GM23338 (cell line): ENCODE measurements at regions not wholly inside any gene's neighbourhood (a gene's known extent, or its start where the extent isn't known, plus 50 kb on each side); places are given as distances from the start of the nearest gene placed in this dataset.

Source experiments
- ATAC-seq: fragments of 200-7000 bp; cut with Tn5 transposase; 3 replicates; pipeline ENCODE4 v1.9.1; 2020
- DNase-seq: peaks from one replicate; pipeline ENCODE4 v3.0.0-alpha.2; 2015; ENCODE audit warnings: low spot score
- H2AFZ ChIP-seq: fragments of 200-600 bp; sonication (generic); 2 replicates; pipeline ENCODE4 v1.8.0; 2016; ENCODE audit warnings: antibody characterized with exemption, mild to moderate bottlenecking, moderate library complexity
- H3F3A ChIP-seq: fragments of 200-600 bp; sonication (generic); replicated peaks from 2 replicates; pipeline ENCODE4 v1.8.0; 2017; ENCODE audit warnings: antibody characterized with exemption, mixed run types, low read depth
- H3K27ac ChIP-seq: fragments of 200-600 bp; sonication (generic); 2 replicates; pipeline ENCODE4 v1.6.1; 2016; ENCODE audit warnings: low read depth
- H3K27me3 ChIP-seq: fragments of 200-600 bp; sonication (generic); 2 replicates; pipeline ENCODE4 v1.8.0; 2016; ENCODE audit warnings: mild to moderate bottlenecking, mixed run types, moderate library complexity; ENCODE audit not compliant: insufficient read depth
- H3K36me3 ChIP-seq: fragments of 200-600 bp; sonication (generic); 2 replicates; pipeline ENCODE4 v1.8.0; 2016; ENCODE audit warnings: mild to moderate bottlenecking; ENCODE audit not compliant: insufficient read depth
- H3K4me1 ChIP-seq: fragments of 200-600 bp; sonication (generic); 2 replicates; pipeline ENCODE4 v1.8.0; 2016; ENCODE audit warnings: mild to moderate bottlenecking, moderate library complexity; ENCODE audit not compliant: insufficient read depth
- H3K4me2 ChIP-seq: fragments of 200-600 bp; sonication (generic); 2 replicates; pipeline ENCODE4 v1.7.1; 2017; ENCODE audit warnings: mixed run types
- H3K4me3 ChIP-seq: fragments of 200-600 bp; sonication (generic); 2 replicates; pipeline ENCODE4 v1.6.1; 2016; ENCODE audit warnings: mixed run types
- H3K79me2 ChIP-seq: fragments of 200-600 bp; sonication (generic); replicated peaks from 2 replicates; pipeline ENCODE4 v1.8.0; 2017; ENCODE audit warnings: mild to moderate bottlenecking; ENCODE audit not compliant: insufficient read depth
- H3K9me2 ChIP-seq: fragments of 200-600 bp; sonication (generic); 2 replicates; pipeline ENCODE4 v1.8.0; 2017; ENCODE audit not compliant: insufficient read depth
- H4K20me1 ChIP-seq: fragments of 200-600 bp; sonication (generic); replicated peaks from 2 replicates; pipeline ENCODE4 v1.8.0; 2017; ENCODE audit warnings: mild to moderate bottlenecking; ENCODE audit not compliant: insufficient read depth
- H3K27ac Mint-ChIP-seq: 2 replicates; pipeline ENCODE4 v1.8.0; 2020; ENCODE audit warnings: inconsistent platforms, mild to moderate bottlenecking, moderate library complexity, mixed read lengths
- H3K27me3 Mint-ChIP-seq: 3 replicates; pipeline ENCODE4 v1.8.0; 2022; ENCODE audit warnings: low read depth, mild to moderate bottlenecking, moderate library complexity, mixed read lengths, inconsistent platforms; ENCODE audit not compliant: insufficient read depth, poor library complexity
- H3K36me3 Mint-ChIP-seq: 3 replicates; pipeline ENCODE4 v1.8.0; 2021; ENCODE audit warnings: low read depth, mild to moderate bottlenecking, inconsistent platforms, moderate library complexity, mixed read lengths
- H3K4me1 Mint-ChIP-seq: 3 replicates; pipeline ENCODE4 v1.8.0; 2020; ENCODE audit warnings: mild to moderate bottlenecking, inconsistent platforms, mixed read lengths
- H3K4me3 Mint-ChIP-seq: 3 replicates; pipeline ENCODE4 v1.8.0; 2021; ENCODE audit warnings: moderate library complexity, mild to moderate bottlenecking, inconsistent platforms, mixed read lengths
- H3K9me3 Mint-ChIP-seq: 3 replicates; pipeline ENCODE4 v1.8.0; 2020; ENCODE audit warnings: moderate library complexity, mild to moderate bottlenecking, inconsistent platforms, mixed read lengths
- CREB1 ChIP-seq: fragments of 250-450 bp; sonication (Bioruptor Pico); IDR thresholded peaks from 2 replicates; pipeline ENCODE4 v1.5.0; 2020; ENCODE audit warnings: low read depth, mild to moderate bottlenecking, moderate library complexity
- CTCF ChIP-seq, 2 experiments: fragments of 200-600 bp in 1 of 2; sonication (generic) in 1 of 2; conservative IDR thresholded peaks; 2 replicates each; pipeline versions ENCODE4 v1.5.1 to v1.6.1; 2016 to 2017; ENCODE audit warnings: antibody characterized with exemption in 2 of 2, low read depth in 2 of 2, mild to moderate bottlenecking in 2 of 2, moderate library complexity in 1 of 2
- ETS1 ChIP-seq: IDR thresholded peaks from 2 replicates; pipeline ENCODE4 v1.6.1; 2016; ENCODE audit warnings: antibody characterized with exemption
- EZH2 ChIP-seq: fragments of 200-600 bp; sonication (generic); IDR thresholded peaks from one replicate; pipeline ENCODE4 v1.8.0; 2017; ENCODE audit warnings: antibody characterized with exemption, mild to moderate bottlenecking, low read depth; ENCODE audit not compliant: unreplicated experiment
- JUNB ChIP-seq: IDR thresholded peaks from one replicate; pipeline ENCODE4 v1.6.1; 2016; ENCODE audit warnings: antibody characterized with exemption; ENCODE audit not compliant: unreplicated experiment
- POLR2AphosphoS5 ChIP-seq: IDR thresholded peaks from 2 replicates; pipeline ENCODE4 v1.6.1; 2016; ENCODE audit warnings: antibody characterized with exemption, low read depth
- STAT1 ChIP-seq: IDR thresholded peaks from one replicate; pipeline ENCODE4 v1.6.1; 2016; ENCODE audit warnings: antibody characterized with exemption; ENCODE audit not compliant: unreplicated experiment
- ZNF331 ChIP-seq: fragments of 250-450 bp; sonication (Bioruptor Pico); IDR thresholded peaks from 2 replicates; pipeline ENCODE4 v1.5.0; 2020; ENCODE audit warnings: low read depth, mild to moderate bottlenecking, moderate library complexity
- TF ChIP-seq, protein P1 (sequence below): IDR thresholded peaks from one replicate; pipeline ENCODE4 v1.6.1; 2018; ENCODE audit warnings: antibody characterized with exemption; ENCODE audit not compliant: unreplicated experiment

GRCh38 chr9:27787891-27788290 is 214.6 kb upstream of the C9orf72 start:
- no peaks in the 10 kb centered on the region for H3F3A ChIP-seq
- TF ChIP-seq CREB1 (CRISPR knock-in tag) (no peak), CTCF (conservative IDR thresholded peaks at IDR 0.05; ENCODE audit: low read depth in 2 of 2) (peak; percentile 69 to 83)
- Mint-ChIP-seq H3K36me3 (peaks cover 21% of the 10 kb centered on the region), H3K27ac (no peak overlapping the region), H3K27me3 (peaks cover 2% of the 10 kb centered on the region), H3K4me3 (no peak overlapping the region), H3K4me1 (no peaks in the 10 kb centered on the region), H3K9me3 (peaks cover 27% of the 10 kb centered on the region)
- ATAC-seq (no peak), DNase-seq (peak; percentile 64)
- no peak overlapping the region for H3K27ac ChIP-seq
- H4K20me1 ChIP-seq: no peaks in the 10 kb centered on the region
- H3K4me1 ChIP-seq: no peaks in the 10 kb centered on the region
- H3K4me2 ChIP-seq: no peak overlapping the region
- no peaks in the 10 kb centered on the region for H3K27me3 ChIP-seq
- 0 out of 2 replicates have a peak, but pooled peaks cover 3% of the 10 kb centered on the region for H3K36me3 ChIP-seq
- no peak overlapping the region for H3K4me3 ChIP-seq
- H3K79me2 ChIP-seq: no peaks in the 10 kb centered on the region
- H3K9me2 ChIP-seq: no peaks in the 10 kb centered on the region
- H2AFZ ChIP-seq: no peak overlapping the region

GRCh38 chr9:27791311-27791710 is 218.0 kb upstream of the C9orf72 start:
- H3K4me3 Mint-ChIP-seq: no peak overlapping the region
- Histone ChIP-seq H3F3A (no peaks in the 10 kb centered on the region), H3K9me2 (no peaks in the 10 kb centered on the region), H3K27ac (no peak overlapping the region), H2AFZ (no peak overlapping the region), H3K36me3 (0 out of 2 replicates have a peak, but pooled peaks cover 3% of the 10 kb centered on the region), H3K27me3 (no peaks in the 10 kb centered on the region), H3K4me1 (no peaks in the 10 kb centered on the region), H3K79me2 (no peaks in the 10 kb centered on the region), H3K4me2 (no peak overlapping the region), H3K4me3 (no peak overlapping the region), H4K20me1 (no peaks in the 10 kb centered on the region)
- ATAC-seq: no peak
- H3K36me3 Mint-ChIP-seq: peaks cover 21% of the 10 kb centered on the region
- peaks cover 2% of the 10 kb centered on the region for H3K27me3 Mint-ChIP-seq
- DNase-seq: no peak
- H3K4me1 Mint-ChIP-seq: no peaks in the 10 kb centered on the region
- peaks cover 30% of the 10 kb centered on the region for H3K9me3 Mint-ChIP-seq
- no peak overlapping the region for H3K27ac Mint-ChIP-seq
- no peak for TF ChIP-seq STAT1
- no peak for TF ChIP-seq CTCF (conservative IDR thresholded peaks at IDR 0.05; ENCODE audit: low read depth in 2 of 2)
- TF ChIP-seq JUNB: no peak
- TF ChIP-seq, protein P1, sequence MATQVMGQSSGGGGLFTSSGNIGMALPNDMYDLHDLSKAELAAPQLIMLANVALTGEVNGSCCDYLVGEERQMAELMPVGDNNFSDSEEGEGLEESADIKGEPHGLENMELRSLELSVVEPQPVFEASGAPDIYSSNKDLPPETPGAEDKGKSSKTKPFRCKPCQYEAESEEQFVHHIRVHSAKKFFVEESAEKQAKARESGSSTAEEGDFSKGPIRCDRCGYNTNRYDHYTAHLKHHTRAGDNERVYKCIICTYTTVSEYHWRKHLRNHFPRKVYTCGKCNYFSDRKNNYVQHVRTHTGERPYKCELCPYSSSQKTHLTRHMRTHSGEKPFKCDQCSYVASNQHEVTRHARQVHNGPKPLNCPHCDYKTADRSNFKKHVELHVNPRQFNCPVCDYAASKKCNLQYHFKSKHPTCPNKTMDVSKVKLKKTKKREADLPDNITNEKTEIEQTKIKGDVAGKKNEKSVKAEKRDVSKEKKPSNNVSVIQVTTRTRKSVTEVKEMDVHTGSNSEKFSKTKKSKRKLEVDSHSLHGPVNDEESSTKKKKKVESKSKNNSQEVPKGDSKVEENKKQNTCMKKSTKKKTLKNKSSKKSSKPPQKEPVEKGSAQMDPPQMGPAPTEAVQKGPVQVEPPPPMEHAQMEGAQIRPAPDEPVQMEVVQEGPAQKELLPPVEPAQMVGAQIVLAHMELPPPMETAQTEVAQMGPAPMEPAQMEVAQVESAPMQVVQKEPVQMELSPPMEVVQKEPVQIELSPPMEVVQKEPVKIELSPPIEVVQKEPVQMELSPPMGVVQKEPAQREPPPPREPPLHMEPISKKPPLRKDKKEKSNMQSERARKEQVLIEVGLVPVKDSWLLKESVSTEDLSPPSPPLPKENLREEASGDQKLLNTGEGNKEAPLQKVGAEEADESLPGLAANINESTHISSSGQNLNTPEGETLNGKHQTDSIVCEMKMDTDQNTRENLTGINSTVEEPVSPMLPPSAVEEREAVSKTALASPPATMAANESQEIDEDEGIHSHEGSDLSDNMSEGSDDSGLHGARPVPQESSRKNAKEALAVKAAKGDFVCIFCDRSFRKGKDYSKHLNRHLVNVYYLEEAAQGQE: no peak
- TF ChIP-seq CREB1 (CRISPR knock-in tag): no peak
- no peak for TF ChIP-seq ETS1
- TF ChIP-seq ZNF331 (CRISPR knock-in tag): no peak
- TF ChIP-seq EZH2: no peak
- TF ChIP-seq POLR2AphosphoS5: no peak
